ENCODE measurements at regions not wholly inside any gene's neighbourhood (a gene's known extent, or its start where the extent isn't known, plus 50 kb on each side); places are given as distances from the start of the nearest gene placed in this dataset.
A peak's percentile ranks its signal among the peaks of the same experiment; 100 is the strongest.

GRCh38 chr2:19106376-19106775 lies 252.0 kb downstream of the OSR1 start:
- Mint-ChIP-seq H3K4me1 (no peaks in the 10 kb centered on the region), H3K9me3 (peaks cover 0 to 10% (median 2%) of the 10 kb centered on the region in 7 donors), H3K27ac (no peak overlapping the region), H3K36me3 (no peaks in the 10 kb centered on the region), H3K27me3 (ENCODE audit: low read depth in 3 of 3) (peaks cover 0 to 5% (median 0%) of the 10 kb centered on the region in 3 donors), H3K4me3 (no peak overlapping the region)
- Histone ChIP-seq H3K4me1 (ENCODE audit: control insufficient read depth in 1 of 2, insufficient read depth in 2 of 2, low read length in 2 of 2) (no peaks in the 10 kb centered on the region), H3K36me3 (replicated peaks in 1 of 2; ENCODE audit: control insufficient read depth in 1 of 2, insufficient read depth in 2 of 2, low read length in 2 of 2) (no peaks in the 10 kb centered on the region), H3K9me3 (replicated peaks in 1 of 2; ENCODE audit: control insufficient read depth in 1 of 2, insufficient read depth in 1 of 2, low read length in 2 of 2) (no peaks in the 10 kb centered on the region), H2AFZ (ENCODE audit: insufficient read depth, low read depth, low read length, poor library complexity, severe bottlenecking) (no peak overlapping the region), H3K79me2 (ENCODE audit: insufficient read depth, low read length) (no peaks in the 10 kb centered on the region), H4K20me1 (ENCODE audit: insufficient read depth, low read length) (no peaks in the 10 kb centered on the region), H3K27me3 (ENCODE audit: control insufficient read depth in 2 of 2, insufficient read depth in 2 of 2, low read length in 2 of 2) (no peaks in the 10 kb centered on the region), H3K27ac (ENCODE audit: low read depth in 1 of 2, low read length in 2 of 2) (no peak overlapping the region), H3K9ac (ENCODE audit: insufficient read depth, low read length, poor library complexity, severe bottlenecking) (no peak overlapping the region), H3K4me3 (replicated peaks in 1 of 3; ENCODE audit: low read depth in 2 of 3, low read length in 3 of 3) (no peak overlapping the region), H3K4me2 (replicated peaks; ENCODE audit: extremely low read depth, low read length, poor library complexity, severe bottlenecking) (no peak overlapping the region)
- intact Hi-C loops (cut with micrococcal nuclease) = no loop called here
- WGBS (ENCODE audit: insufficient coverage) = no CpG with 5 or more reads among the region's 1 CpG
- no peak for DNase-seq
- TF ChIP-seq, protein P1, sequence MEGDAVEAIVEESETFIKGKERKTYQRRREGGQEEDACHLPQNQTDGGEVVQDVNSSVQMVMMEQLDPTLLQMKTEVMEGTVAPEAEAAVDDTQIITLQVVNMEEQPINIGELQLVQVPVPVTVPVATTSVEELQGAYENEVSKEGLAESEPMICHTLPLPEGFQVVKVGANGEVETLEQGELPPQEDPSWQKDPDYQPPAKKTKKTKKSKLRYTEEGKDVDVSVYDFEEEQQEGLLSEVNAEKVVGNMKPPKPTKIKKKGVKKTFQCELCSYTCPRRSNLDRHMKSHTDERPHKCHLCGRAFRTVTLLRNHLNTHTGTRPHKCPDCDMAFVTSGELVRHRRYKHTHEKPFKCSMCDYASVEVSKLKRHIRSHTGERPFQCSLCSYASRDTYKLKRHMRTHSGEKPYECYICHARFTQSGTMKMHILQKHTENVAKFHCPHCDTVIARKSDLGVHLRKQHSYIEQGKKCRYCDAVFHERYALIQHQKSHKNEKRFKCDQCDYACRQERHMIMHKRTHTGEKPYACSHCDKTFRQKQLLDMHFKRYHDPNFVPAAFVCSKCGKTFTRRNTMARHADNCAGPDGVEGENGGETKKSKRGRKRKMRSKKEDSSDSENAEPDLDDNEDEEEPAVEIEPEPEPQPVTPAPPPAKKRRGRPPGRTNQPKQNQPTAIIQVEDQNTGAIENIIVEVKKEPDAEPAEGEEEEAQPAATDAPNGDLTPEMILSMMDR (IDR thresholded peaks at IDR 0.05) = no peak

GRCh38 chr2:19104503-19104902 lies 253.9 kb downstream of the OSR1 start:
- H3K36me3 Mint-ChIP-seq = no peaks in the 10 kb centered on the region
- H3K4me1 Mint-ChIP-seq = no peaks in the 10 kb centered on the region
- no peak overlapping the region for H3K4me2 ChIP-seq (replicated peaks; ENCODE audit: extremely low read depth, low read length, poor library complexity, severe bottlenecking)
- intact Hi-C loops (cut with micrococcal nuclease) = no loop called here
- H2AFZ ChIP-seq (ENCODE audit: insufficient read depth, low read depth, low read length, poor library complexity, severe bottlenecking) = no peak overlapping the region
- peaks cover 0 to 3% (median 0%) of the 10 kb centered on the region in 3 donors for H3K27me3 Mint-ChIP-seq (ENCODE audit: low read depth in 3 of 3)
- H3K4me1 ChIP-seq (ENCODE audit: control insufficient read depth in 1 of 2, insufficient read depth in 2 of 2, low read length in 2 of 2) = no peaks in the 10 kb centered on the region
- TF ChIP-seq, protein P1 (IDR thresholded peaks at IDR 0.05) = no peak
- WGBS (ENCODE audit: insufficient coverage) = 84% methylated on average over 2 of the region's 4 CpGs
- no peaks in the 10 kb centered on the region for H3K9me3 ChIP-seq (replicated peaks in 1 of 2; ENCODE audit: control insufficient read depth in 1 of 2, insufficient read depth in 1 of 2, low read length in 2 of 2)
- H3K79me2 ChIP-seq (ENCODE audit: insufficient read depth, low read length) = no peaks in the 10 kb centered on the region
- no peak overlapping the region for H3K4me3 ChIP-seq (replicated peaks in 1 of 3; ENCODE audit: low read depth in 2 of 3, low read length in 3 of 3)
- H4K20me1 ChIP-seq (ENCODE audit: insufficient read depth, low read length) = no peaks in the 10 kb centered on the region
- H3K27ac ChIP-seq (ENCODE audit: low read depth in 1 of 2, low read length in 2 of 2) = no peak overlapping the region
- peak overlapping the region in 1 of 7 donors; percentile 54 for H3K27ac Mint-ChIP-seq
- no peak for DNase-seq
- peaks cover 0 to 10% (median 3%) of the 10 kb centered on the region in 7 donors for H3K9me3 Mint-ChIP-seq
- H3K27me3 ChIP-seq (ENCODE audit: control insufficient read depth in 2 of 2, insufficient read depth in 2 of 2, low read length in 2 of 2) = no peaks in the 10 kb centered on the region
- H3K9ac ChIP-seq (ENCODE audit: insufficient read depth, low read length, poor library complexity, severe bottlenecking) = no peak overlapping the region
- no peaks in the 10 kb centered on the region for H3K36me3 ChIP-seq (replicated peaks in 1 of 2; ENCODE audit: control insufficient read depth in 1 of 2, insufficient read depth in 2 of 2, low read length in 2 of 2)
- H3K4me3 Mint-ChIP-seq = no peak overlapping the region

Data from CD14-positive monocyte (primary cell).